H9 (cell line): ENCODE measurements at regions not wholly inside any gene's neighbourhood (a gene's known extent, or its start where the extent isn't known, plus 50 kb on each side); places are given as distances from the start of the nearest gene placed in this dataset.

ENCODE experiments used
- DNase-seq: peaks from one replicate; pipeline ENCODE4 v3.0.0-alpha.2; 2017
- H2AFZ ChIP-seq: one replicate; pipeline ENCODE4 v1.6.1; 2013; ENCODE audit warnings: mild to moderate bottlenecking, low read length, control low read depth, moderate library complexity
- H2AK5ac ChIP-seq: 2 replicates; pipeline ENCODE4 v1.6.1; 2013; ENCODE audit warnings: low read length, control low read depth, mixed read lengths; ENCODE audit not compliant: insufficient read length
- H2BK120ac ChIP-seq: one replicate; pipeline ENCODE4 v1.6.1; 2013; ENCODE audit warnings: low read depth, mild to moderate bottlenecking, low read length, control low read depth, inconsistent platforms; ENCODE audit not compliant: poor library complexity, severe bottlenecking
- H2BK12ac ChIP-seq: 2 replicates; pipeline ENCODE4 v1.6.1; 2013; ENCODE audit warnings: low read length, control low read depth, mixed read lengths, low read depth; ENCODE audit not compliant: insufficient read length
- H2BK15ac ChIP-seq: 2 replicates; pipeline ENCODE4 v1.6.1; 2013; ENCODE audit warnings: low read depth, low read length, control low read depth
- H2BK20ac ChIP-seq: one replicate; pipeline ENCODE4 v1.6.1; 2013; ENCODE audit warnings: low read depth, mild to moderate bottlenecking, low read length, control low read depth, inconsistent platforms; ENCODE audit not compliant: poor library complexity, severe bottlenecking
- H2BK5ac ChIP-seq: 2 replicates; pipeline ENCODE4 v1.6.1; 2013; ENCODE audit warnings: low read length, control low read depth, mixed read lengths; ENCODE audit not compliant: insufficient read length
- H3K14ac ChIP-seq: 2 replicates; pipeline ENCODE4 v1.6.1; 2013; ENCODE audit warnings: low read length, control low read depth; ENCODE audit not compliant: insufficient read depth
- H3K18ac ChIP-seq: 2 replicates; pipeline ENCODE4 v1.6.1; 2013; ENCODE audit warnings: low read depth, mild to moderate bottlenecking, mixed read lengths, low read length, control low read depth; ENCODE audit not compliant: insufficient read length
- H3K23ac ChIP-seq: 2 replicates; pipeline ENCODE4 v1.6.1; 2013; ENCODE audit warnings: low read length, control low read depth, mixed read lengths, low read depth; ENCODE audit not compliant: insufficient read length
- H3K23me2 ChIP-seq: 2 replicates; pipeline ENCODE4 v1.6.1; 2013; ENCODE audit warnings: low read depth, mild to moderate bottlenecking, mixed read lengths, low read length, control low read depth; ENCODE audit not compliant: insufficient read length, poor library complexity, severe bottlenecking
- H3K27ac ChIP-seq: 2 replicates; pipeline ENCODE4 v1.5.1; 2013; ENCODE audit warnings: low read length, control low read depth, mixed read lengths, low read depth; ENCODE audit not compliant: insufficient read length
- H3K27me3 ChIP-seq: 2 replicates; pipeline ENCODE4 v1.6.1; 2013; ENCODE audit warnings: low read length, control low read depth, inconsistent platforms; ENCODE audit not compliant: insufficient read depth
- H3K4ac ChIP-seq: 2 replicates; pipeline ENCODE4 v1.6.1; 2013; ENCODE audit warnings: low read depth, mild to moderate bottlenecking, control low read depth, inconsistent platforms, low read length, moderate library complexity
- H3K4me1 ChIP-seq: 2 replicates; pipeline ENCODE4 v1.6.1; 2013; ENCODE audit warnings: low read length, control low read depth, inconsistent platforms; ENCODE audit not compliant: insufficient read depth
- H3K4me2 ChIP-seq: 2 replicates; pipeline ENCODE4 v1.6.1; 2013; ENCODE audit warnings: low read length, control low read depth, mixed read lengths; ENCODE audit not compliant: insufficient read length, insufficient read depth
- H3K56ac ChIP-seq: 2 replicates; pipeline ENCODE4 v1.6.1; 2013; ENCODE audit warnings: low read depth, mild to moderate bottlenecking, mixed read lengths, low read length, control low read depth; ENCODE audit not compliant: insufficient read length
- H3K79me1 ChIP-seq: 2 replicates; pipeline ENCODE4 v1.6.1; 2013; ENCODE audit warnings: low read depth, mild to moderate bottlenecking, moderate library complexity, low read length, control low read depth, inconsistent platforms; ENCODE audit not compliant: insufficient read depth, poor library complexity, severe bottlenecking
- H3K79me2 ChIP-seq: 2 replicates; pipeline ENCODE4 v1.6.1; 2013; ENCODE audit warnings: low read length, control low read depth, inconsistent platforms; ENCODE audit not compliant: insufficient read depth
- H3K9ac ChIP-seq: 2 replicates; pipeline ENCODE4 v1.6.1; 2013; ENCODE audit warnings: low read length, control low read depth, mixed read lengths; ENCODE audit not compliant: insufficient read length; ENCODE audit errors: extremely low read depth
- H3K9me3 ChIP-seq: one replicate; pipeline ENCODE4 v1.6.1; 2013; ENCODE audit warnings: low read depth, low read length, inconsistent platforms; ENCODE audit not compliant: control insufficient read depth
- H3T11ph ChIP-seq: one replicate; pipeline ENCODE4 v1.6.1; 2013; ENCODE audit warnings: mild to moderate bottlenecking, low read length, control low read depth, inconsistent platforms
- H4K20me1 ChIP-seq: one replicate; pipeline ENCODE4 v1.6.1; 2013; ENCODE audit not compliant: control insufficient read depth, insufficient read length, insufficient read depth
- H4K5ac ChIP-seq: 2 replicates; pipeline ENCODE4 v1.6.1; 2013; ENCODE audit warnings: low read depth, mild to moderate bottlenecking, mixed read lengths, low read length, control low read depth; ENCODE audit not compliant: insufficient read length
- H4K8ac ChIP-seq: replicated peaks from 2 replicates; pipeline ENCODE4 v1.6.1; 2013; ENCODE audit warnings: low read length, control low read depth, mixed read lengths, low read depth; ENCODE audit not compliant: insufficient read length
- H4K91ac ChIP-seq: 2 replicates; pipeline ENCODE4 v1.6.1; 2013; ENCODE audit warnings: low read depth, mild to moderate bottlenecking, moderate library complexity, mixed read lengths, low read length, control low read depth; ENCODE audit not compliant: insufficient read length
- H3K27ac Mint-ChIP-seq, 3 experiments: 2 replicates in 2 of 3; 3 replicates in 1 of 3; pipeline ENCODE4 v1.8.0; 2020 to 2021; ENCODE audit warnings: mixed read lengths in 3 of 3, mild to moderate bottlenecking in 1 of 3, moderate library complexity in 1 of 3
- H3K27me3 Mint-ChIP-seq: 2 replicates; pipeline ENCODE4 v1.8.0; 2021; ENCODE audit warnings: low read depth, mild to moderate bottlenecking, moderate library complexity, mixed read lengths
- H3K36me3 Mint-ChIP-seq, 3 experiments: 2 replicates in 2 of 3; 3 replicates in 1 of 3; pipeline ENCODE4 v1.8.0; 2020 to 2021; ENCODE audit warnings: low read depth in 3 of 3, mixed read lengths in 3 of 3; ENCODE audit not compliant: insufficient read depth in 1 of 3
- H3K4me1 Mint-ChIP-seq, 2 experiments: 2 replicates each; pipeline ENCODE4 v1.8.0; 2020; ENCODE audit warnings: mixed read lengths in 2 of 2
- H3K4me3 Mint-ChIP-seq, 2 experiments: 2 replicates in 1 of 2; 3 replicates in 1 of 2; pipeline ENCODE4 v1.8.0; 2020 to 2021; ENCODE audit warnings: mild to moderate bottlenecking in 2 of 2, mixed read lengths in 2 of 2, moderate library complexity in 1 of 2
- H3K9me3 Mint-ChIP-seq, 2 experiments: 2 replicates in 1 of 2; 3 replicates in 1 of 2; pipeline ENCODE4 v1.8.0; 2020; ENCODE audit warnings: mild to moderate bottlenecking in 2 of 2, mixed read lengths in 2 of 2, moderate library complexity in 1 of 2
- CTCF ChIP-seq: fragments of 200-600 bp; sonication (generic); conservative IDR thresholded peaks from 3 replicates; pipeline ENCODE4 v1.8.0; 2021; ENCODE audit warnings: antibody characterized with exemption, mild to moderate bottlenecking
- WGBS: extraction: QIAGEN DNeasy Blood & Tissue Kit; methylation state at CpG from one replicate; pipeline ENCODE4 v1.1.7; 2013; ENCODE audit warnings: missing lambda C conversion rate, low lambda C conversion rate, mixed read lengths; ENCODE audit not compliant: insufficient read length; ENCODE audit errors: extremely low coverage; 5-methylcytosine and 5-hydroxymethylcytosine counted together

GRCh38 chr1:64323054-64323453, 119.6 kb downstream of the UBE2U start:
- Histone ChIP-seq H2BK120ac (no peak overlapping the region), H4K8ac (no peak overlapping the region), H4K5ac (no peak overlapping the region), H3K79me1 (no peaks in the 10 kb centered on the region), H2AFZ (no peak overlapping the region), H3K23ac (no peak overlapping the region), H3K27ac (no peak overlapping the region), H3K79me2 (no peaks in the 10 kb centered on the region), H2BK5ac (no peak overlapping the region), H3K18ac (no peak overlapping the region), H4K91ac (no peak overlapping the region), H4K20me1 (no peaks in the 10 kb centered on the region), H3K9ac (no peak overlapping the region), H3K14ac (no peak overlapping the region), H2AK5ac (no peak overlapping the region), H2BK12ac (no peak overlapping the region), H3T11ph (no peak overlapping the region), H3K27me3 (no peaks in the 10 kb centered on the region), H2BK15ac (no peak overlapping the region), H3K4me1 (no peaks in the 10 kb centered on the region; the same call in 1 of the 2 replicates), H3K9me3 (no peaks in the 10 kb centered on the region), H3K23me2 (no peaks in the 10 kb centered on the region), H3K4ac (no peak overlapping the region), H3K56ac (no peak overlapping the region), H3K4me2 (no peak overlapping the region), H2BK20ac (no peak overlapping the region)
- no peaks in the 10 kb centered on the region; the same call in none of the 2 replicates for H3K27me3 Mint-ChIP-seq
- DNase-seq = no peak
- H3K36me3 Mint-ChIP-seq = no peaks in the 10 kb centered on the region
- no peak overlapping the region for H3K27ac Mint-ChIP-seq
- peaks cover 3% of the 10 kb centered on the region in 2 experiments; a peak in 3 of 4 replicates for H3K4me1 Mint-ChIP-seq
- TF ChIP-seq CTCF = no peak
- no CpG with 5 or more reads among the region's 4 CpGs for WGBS
- no peaks in the 10 kb centered on the region for H3K9me3 Mint-ChIP-seq
- H3K4me3 Mint-ChIP-seq = no peak overlapping the region
